ENCODE measurements at regions not wholly inside any gene's neighbourhood (a gene's known extent, or its start where the extent isn't known, plus 50 kb on each side); places are given as distances from the start of the nearest gene placed in this dataset.
"Not testable (repeated sequence)": the region's sequence is repeated elsewhere in the genome, so short reads cannot be mapped to it uniquely, and the experiment has no call there.

- no peaks in the 10 kb centered on the region for H3K27me3 ChIP-seq (ENCODE audit: low read depth, low read length)
- no peak overlapping the region for H3K4me3 ChIP-seq (ENCODE audit: low read depth in 1 of 2, low read length in 2 of 2)
- no peaks in the 10 kb centered on the region for H3K9me3 ChIP-seq (ENCODE audit: control insufficient read depth in 1 of 2, low read length in 2 of 2)
- no peaks in the 10 kb centered on the region for H3K36me3 ChIP-seq (ENCODE audit: control insufficient read depth in 1 of 2, insufficient read depth in 2 of 2, low read length in 2 of 2)
- H3K27ac ChIP-seq (ENCODE audit: low read length), result no peak overlapping the region
- peaks cover 0 to 3% of the 10 kb centered on the region in 2 donors for H3K4me1 ChIP-seq (ENCODE audit: control insufficient read depth in 1 of 2, insufficient read depth in 2 of 2, low read length in 2 of 2)
Observed at GRCh38 chr15:100731267-100732152, 129.1 kb downstream of the ASB7 start.

- Histone ChIP-seq H3K27ac (ENCODE audit: low read length) (no peak overlapping the region), H3K4me1 (ENCODE audit: control insufficient read depth in 1 of 2, insufficient read depth in 2 of 2, low read length in 2 of 2) (peaks cover 0 to 3% of the 10 kb centered on the region in 2 donors), H3K4me3 (ENCODE audit: low read depth in 1 of 2, low read length in 2 of 2) (no peak overlapping the region), H3K9me3 (ENCODE audit: control insufficient read depth in 1 of 2, low read length in 2 of 2) (no peaks in the 10 kb centered on the region), H3K27me3 (ENCODE audit: low read depth, low read length) (no peaks in the 10 kb centered on the region), H3K36me3 (ENCODE audit: control insufficient read depth in 1 of 2, insufficient read depth in 2 of 2, low read length in 2 of 2) (no peaks in the 10 kb centered on the region)
Observed at GRCh38 chr15:100732211-100733055, 130.0 kb downstream of the ASB7 start.

- Histone ChIP-seq H3K27me3 (ENCODE audit: low read depth, low read length) (no peaks in the 10 kb centered on the region), H3K27ac (ENCODE audit: low read length) (no peak overlapping the region), H3K4me3 (ENCODE audit: low read depth in 1 of 2, low read length in 2 of 2) (no peak overlapping the region), H3K36me3 (ENCODE audit: control insufficient read depth in 1 of 2, insufficient read depth in 2 of 2, low read length in 2 of 2) (no peaks in the 10 kb centered on the region), H3K4me1 (ENCODE audit: control insufficient read depth in 1 of 2, insufficient read depth in 2 of 2, low read length in 2 of 2) (peaks cover 0 to 3% of the 10 kb centered on the region in 2 donors), H3K9me3 (ENCODE audit: control insufficient read depth in 1 of 2, low read length in 2 of 2) (no peaks in the 10 kb centered on the region)
Observed at GRCh38 chr15:100733101-100733842, 130.9 kb downstream of the ASB7 start.

- H3K4me1 ChIP-seq (ENCODE audit: control insufficient read depth in 1 of 2, insufficient read depth in 2 of 2, low read length in 2 of 2); H3K27ac ChIP-seq (ENCODE audit: low read length); H3K36me3 ChIP-seq (ENCODE audit: control insufficient read depth in 1 of 2, insufficient read depth in 2 of 2, low read length in 2 of 2); H3K27me3 ChIP-seq (ENCODE audit: low read depth, low read length); H3K9me3 ChIP-seq (ENCODE audit: control insufficient read depth in 1 of 2, low read length in 2 of 2); H3K4me3 ChIP-seq (ENCODE audit: low read depth in 1 of 2, low read length in 2 of 2): not testable (repeated sequence)
Observed at GRCh38 chr15:100733843-100734185, 131.4 kb downstream of the ASB7 start.

GRCh38 chr15:100734586-100734985, 132.2 kb downstream of the ASB7 start:
- H3K27me3 ChIP-seq (ENCODE audit: low read depth, low read length), result no peaks in the 10 kb centered on the region
- no peaks in the 10 kb centered on the region for H3K36me3 ChIP-seq (ENCODE audit: control insufficient read depth in 1 of 2, insufficient read depth in 2 of 2, low read length in 2 of 2)
- H3K4me1 ChIP-seq (ENCODE audit: control insufficient read depth in 1 of 2, insufficient read depth in 2 of 2, low read length in 2 of 2), result peaks cover 0 to 3% of the 10 kb centered on the region in 2 donors
- H3K4me3 ChIP-seq (ENCODE audit: low read depth in 1 of 2, low read length in 2 of 2), result no peak overlapping the region
- H3K27ac ChIP-seq (ENCODE audit: low read length), result no peak overlapping the region
- no peaks in the 10 kb centered on the region for H3K9me3 ChIP-seq (ENCODE audit: control insufficient read depth in 1 of 2, low read length in 2 of 2)

GRCh38 chr15:100735129-100736053, 133.0 kb downstream of the ASB7 start:
- Histone ChIP-seq H3K4me1 (ENCODE audit: control insufficient read depth in 1 of 2, insufficient read depth in 2 of 2, low read length in 2 of 2) (peaks cover 0 to 3% of the 10 kb centered on the region in 2 donors), H3K36me3 (ENCODE audit: control insufficient read depth in 1 of 2, insufficient read depth in 2 of 2, low read length in 2 of 2) (no peaks in the 10 kb centered on the region), H3K9me3 (ENCODE audit: control insufficient read depth in 1 of 2, low read length in 2 of 2) (no peaks in the 10 kb centered on the region), H3K27ac (ENCODE audit: low read length) (no peak overlapping the region), H3K4me3 (ENCODE audit: low read depth in 1 of 2, low read length in 2 of 2) (no peak overlapping the region), H3K27me3 (ENCODE audit: low read depth, low read length) (no peaks in the 10 kb centered on the region)

- no peaks in the 10 kb centered on the region for H3K27me3 ChIP-seq (ENCODE audit: low read depth, low read length)
- no peak overlapping the region for H3K27ac ChIP-seq (ENCODE audit: low read length)
- H3K4me3 ChIP-seq (ENCODE audit: low read depth in 1 of 2, low read length in 2 of 2), result no peak overlapping the region
- H3K4me1 ChIP-seq (ENCODE audit: control insufficient read depth in 1 of 2, insufficient read depth in 2 of 2, low read length in 2 of 2), result peaks cover 0 to 3% of the 10 kb centered on the region in 2 donors
- H3K9me3 ChIP-seq (ENCODE audit: control insufficient read depth in 1 of 2, low read length in 2 of 2), result no peaks in the 10 kb centered on the region
- no peaks in the 10 kb centered on the region for H3K36me3 ChIP-seq (ENCODE audit: control insufficient read depth in 1 of 2, insufficient read depth in 2 of 2, low read length in 2 of 2)
Observed at GRCh38 chr15:100737214-100737613, 134.8 kb downstream of the ASB7 start.

- no peaks in the 10 kb centered on the region for H3K27me3 ChIP-seq (ENCODE audit: low read depth, low read length)
- no peak overlapping the region for H3K27ac ChIP-seq (ENCODE audit: low read length)
- no peak overlapping the region for H3K4me3 ChIP-seq (ENCODE audit: low read depth in 1 of 2, low read length in 2 of 2)
- H3K4me1 ChIP-seq (ENCODE audit: control insufficient read depth in 1 of 2, insufficient read depth in 2 of 2, low read length in 2 of 2), result no peaks in the 10 kb centered on the region
- no peaks in the 10 kb centered on the region for H3K9me3 ChIP-seq (ENCODE audit: control insufficient read depth in 1 of 2, low read length in 2 of 2)
- H3K36me3 ChIP-seq (ENCODE audit: control insufficient read depth in 1 of 2, insufficient read depth in 2 of 2, low read length in 2 of 2), result no peaks in the 10 kb centered on the region
Observed at GRCh38 chr15:100738614-100739013, 136.2 kb downstream of the ASB7 start.

- H3K27me3 ChIP-seq (ENCODE audit: low read depth, low read length), result no peaks in the 10 kb centered on the region
- H3K36me3 ChIP-seq (ENCODE audit: control insufficient read depth in 1 of 2, insufficient read depth in 2 of 2, low read length in 2 of 2), result no peaks in the 10 kb centered on the region
- H3K4me1 ChIP-seq (ENCODE audit: control insufficient read depth in 1 of 2, insufficient read depth in 2 of 2, low read length in 2 of 2), result no peaks in the 10 kb centered on the region
- no peak overlapping the region for H3K27ac ChIP-seq (ENCODE audit: low read length)
- H3K9me3 ChIP-seq (ENCODE audit: control insufficient read depth in 1 of 2, low read length in 2 of 2), result no peaks in the 10 kb centered on the region
- H3K4me3 ChIP-seq (ENCODE audit: low read depth in 1 of 2, low read length in 2 of 2), result no peak overlapping the region
Observed at GRCh38 chr15:100740138-100740537, 137.7 kb downstream of the ASB7 start.

GRCh38 chr15:100751585-100751984, 128.0 kb upstream of the ALDH1A3 start:
- Histone ChIP-seq H3K27me3 (ENCODE audit: low read depth, low read length) (no peaks in the 10 kb centered on the region), H3K4me1 (ENCODE audit: control insufficient read depth in 1 of 2, insufficient read depth in 2 of 2, low read length in 2 of 2) (no peaks in the 10 kb centered on the region), H3K27ac (ENCODE audit: low read length) (no peak overlapping the region), H3K9me3 (ENCODE audit: control insufficient read depth in 1 of 2, low read length in 2 of 2) (peaks cover 0 to 3% of the 10 kb centered on the region in 2 donors), H3K4me3 (ENCODE audit: low read depth in 1 of 2, low read length in 2 of 2) (no peak overlapping the region), H3K36me3 (ENCODE audit: control insufficient read depth in 1 of 2, insufficient read depth in 2 of 2, low read length in 2 of 2) (no peaks in the 10 kb centered on the region)
